Right lobe of liver (tissue), 6 donors: ENCODE measurements at regions not wholly inside any gene's neighbourhood (a gene's known extent, or its start where the extent isn't known, plus 50 kb on each side); places are given as distances from the start of the nearest gene placed in this dataset.
"Not testable (repeated sequence)": the region's sequence is repeated elsewhere in the genome, so short reads cannot be mapped to it uniquely, and the experiment has no call there.

Experiments
- ATAC-seq, 4 donors: fragments of 200-7000 bp; cut with Tn5 transposase; one replicate each; pipeline ENCODE4 v1.9.1; 2020; ENCODE audit warnings: mild to moderate bottlenecking in 4 of 4, moderate library complexity in 4 of 4
- DNase-seq, 3 donors: peaks; one replicate each; pipeline ENCODE4 v3.0.0-alpha.2; 2020
- H3K27ac ChIP-seq, 3 donors: fragments of 200-600 bp; one replicate each; pipeline ENCODE4 v1.8.0; 2022
- H3K27me3 ChIP-seq, 2 donors: fragments of 200-600 bp; one replicate each; pipeline ENCODE4 v1.8.0; 2022
- H3K36me3 ChIP-seq, 4 donors: fragments of 200-600 bp; sonication (generic) in 1 of 4; one replicate each; pipeline versions ENCODE4 v1.5.1 to v1.8.0; 2017 to 2022; ENCODE audit warnings: control low read depth in 1 of 4
- H3K4me1 ChIP-seq, 4 donors: fragments of 200-600 bp; sonication (generic) in 1 of 4; one replicate each; pipeline versions ENCODE4 v1.5.1 to v1.8.0; 2017 to 2022; ENCODE audit warnings: control low read depth in 1 of 4
- H3K4me3 ChIP-seq, 3 donors: fragments of 200-600 bp; one replicate each; pipeline ENCODE4 v1.8.0; 2022
- H3K9me3 ChIP-seq, 4 donors: fragments of 200-600 bp; sonication (generic) in 1 of 4; one replicate each; pipeline versions ENCODE4 v1.5.1 to v1.8.0; 2017 to 2022; ENCODE audit warnings: control low read depth in 1 of 4
- CTCF ChIP-seq, 4 donors: fragments of 200-600 bp in 3 of 4; fragments of 450-650 bp in 1 of 4; IDR thresholded peaks; one replicate each; pipeline versions ENCODE4 v1.5.1 to v1.8.0; 2016 to 2022; ENCODE audit warnings: antibody characterized with exemption in 4 of 4, mild to moderate bottlenecking in 2 of 4
- POLR2A ChIP-seq: fragments of 450-650 bp; IDR thresholded peaks from one replicate; pipeline ENCODE4 v1.6.1; 2017; ENCODE audit warnings: antibody characterized with exemption, mild to moderate bottlenecking
- WGBS: methylation state at CpG from one replicate; pipeline ENCODE4 v1.1.6; 2018; ENCODE audit warnings: low coverage, low lambda C conversion rate; ENCODE audit not compliant: insufficient coverage; ENCODE audit errors: missing lambda C conversion rate; 5-methylcytosine and 5-hydroxymethylcytosine counted together
- intact Hi-C, 2 donors: fragments of 100-400 bp; cut with DNase I; formaldehyde crosslinking; loops; one replicate each; pipeline versions ENCODE4 v1.11.2 to v1.14.1; 2022
- donor health status: DM: no; HTN: yes; CAD: no.
- donor health status: DM: no; HTN: no; CAD: no.
- donor health status: DM: no; HTN: no; CAD: no.
- donor health status: DM: no; HTN: yes; CAD: no.
- donor health status: DM: no; HTN: yes; CAD: no.

DNA sequence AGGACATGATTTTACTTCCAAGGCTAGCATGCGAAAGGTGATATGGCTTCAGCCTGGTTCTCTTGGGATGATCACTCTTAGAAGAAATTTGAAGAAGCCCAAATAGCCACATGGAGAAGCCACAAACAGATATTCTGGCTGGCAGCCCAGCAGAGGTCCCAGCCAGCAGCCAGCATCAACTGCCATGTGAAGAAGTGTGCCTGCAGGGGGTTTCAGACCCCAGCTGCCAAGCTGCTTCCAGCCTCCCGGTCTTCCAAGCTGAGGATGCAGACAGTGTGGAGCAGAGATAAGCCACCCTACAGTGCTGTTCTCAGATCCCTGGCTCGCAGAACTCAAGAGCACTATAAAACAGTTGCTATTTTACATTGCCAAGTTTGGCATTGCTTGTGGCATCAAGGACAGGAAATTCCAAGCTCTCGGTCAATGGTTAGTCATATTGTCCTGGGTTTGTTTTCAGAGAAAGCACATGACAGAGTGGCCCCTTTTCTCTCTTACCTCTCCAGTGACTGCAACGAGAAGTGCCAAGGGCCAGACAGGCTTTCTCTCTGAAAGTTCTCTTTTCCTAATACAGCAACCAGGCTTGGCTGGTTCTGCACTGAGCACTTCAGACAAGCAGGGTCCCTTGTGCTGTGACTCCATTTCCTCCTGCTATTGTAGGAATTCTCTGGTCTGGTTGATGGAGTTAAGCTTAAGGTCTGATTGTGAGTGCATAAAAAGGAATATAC lies 223.7 kb downstream of the ANKRD30B start:
- 26% methylated on average over 3 of the region's 5 CpGs for WGBS
- no peaks in the 10 kb centered on the region for H3K27me3 ChIP-seq
- intact Hi-C loops, result no loop called here
- DNase-seq (no peak), ATAC-seq (no peak)
- H3K4me3 ChIP-seq, result no peak overlapping the region
- no peak overlapping the region for H3K27ac ChIP-seq
- H3K36me3 ChIP-seq, result no peaks in the 10 kb centered on the region
- TF ChIP-seq POLR2A (no peak), CTCF (IDR thresholded peaks at IDR 0.05) (no peak)
- H3K4me1 ChIP-seq, result no peaks in the 10 kb centered on the region
- no peaks in the 10 kb centered on the region for H3K9me3 ChIP-seq

DNA sequence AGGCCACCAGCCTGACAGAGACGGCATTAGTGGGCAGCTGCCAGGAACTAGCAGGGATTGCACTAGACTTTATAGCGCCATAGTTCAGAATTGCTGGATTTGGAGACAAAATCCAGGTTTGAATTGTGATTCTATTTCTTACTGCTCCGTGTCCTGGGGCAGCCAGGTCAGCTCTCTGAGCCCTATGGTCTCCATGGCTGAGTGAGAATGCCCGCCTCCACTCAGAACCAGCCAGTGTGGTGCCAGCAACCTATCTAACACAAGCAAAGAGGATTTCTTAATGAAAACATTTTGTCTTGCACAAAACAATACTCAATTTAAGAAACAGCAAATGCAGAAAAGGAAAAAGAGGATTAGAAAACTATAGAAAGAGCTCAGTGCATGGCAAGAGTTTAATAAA lies 225.4 kb downstream of the ANKRD30B start:
- H3K27me3 ChIP-seq, intact Hi-C loops, DNase-seq, H3K9me3 ChIP-seq, H3K36me3 ChIP-seq, H3K4me1 ChIP-seq, H3K27ac ChIP-seq, ATAC-seq, H3K4me3 ChIP-seq: not testable (repeated sequence)
- 60% methylated on average over 3 of the region's 4 CpGs for WGBS

DNA sequence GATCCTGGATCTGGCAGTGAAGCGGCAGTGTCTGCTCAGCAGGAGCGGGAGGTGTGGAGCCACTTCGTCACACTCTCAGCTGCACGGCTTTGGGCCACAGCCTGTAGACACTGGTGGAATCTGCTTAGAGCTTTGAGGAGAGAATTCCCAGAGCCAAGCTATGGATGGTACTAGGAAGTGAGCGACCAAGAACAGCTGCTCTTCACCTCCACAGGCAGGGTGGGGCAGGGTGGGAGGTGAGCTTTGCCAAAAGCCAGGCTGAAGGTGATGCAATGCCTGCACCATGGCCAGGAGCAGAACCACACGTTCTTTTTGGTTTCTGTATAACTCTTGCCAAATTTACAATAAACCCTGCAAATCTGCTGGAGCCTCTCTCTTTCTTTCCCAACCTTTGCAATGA lies 226.1 kb downstream of the ANKRD30B start:
- H3K4me3 ChIP-seq, result no peak overlapping the region
- no peaks in the 10 kb centered on the region for H3K36me3 ChIP-seq
- TF ChIP-seq POLR2A, result no peak
- no peak for TF ChIP-seq CTCF (IDR thresholded peaks at IDR 0.05)
- DNase-seq (no peak), ATAC-seq (peak in 1 of 4 donors; percentile 29)
- H3K9me3 ChIP-seq, result no peaks in the 10 kb centered on the region
- WGBS, result 67% methylated on average over 4 of the region's 6 CpGs
- H3K27ac ChIP-seq, result no peak overlapping the region
- intact Hi-C loops, result no loop called here
- no peaks in the 10 kb centered on the region for H3K4me1 ChIP-seq
- H3K27me3 ChIP-seq, result no peaks in the 10 kb centered on the region

GRCh38 chr18:14974576-14974975 lies 226.6 kb downstream of the ANKRD30B start:
- 28% methylated on average over 3 of the region's 3 CpGs for WGBS
- no peak overlapping the region for H3K27ac ChIP-seq
- no peaks in the 10 kb centered on the region for H3K9me3 ChIP-seq
- TF ChIP-seq CTCF (IDR thresholded peaks at IDR 0.05), result no peak
- TF ChIP-seq POLR2A, result no peak
- H3K4me1 ChIP-seq, result no peaks in the 10 kb centered on the region
- H3K36me3 ChIP-seq, result no peaks in the 10 kb centered on the region
- H3K4me3 ChIP-seq, result no peak overlapping the region
- DNase-seq (no peak), ATAC-seq (no peak)
- intact Hi-C loops, result no loop called here
- no peaks in the 10 kb centered on the region for H3K27me3 ChIP-seq

GRCh38 chr18:14975431-14975830 lies 227.5 kb downstream of the ANKRD30B start:
- ATAC-seq (no peak), DNase-seq (no peak)
- intact Hi-C loops, result no loop called here
- H3K27me3 ChIP-seq, result no peaks in the 10 kb centered on the region
- H3K4me3 ChIP-seq, result no peak overlapping the region
- no peak overlapping the region for H3K27ac ChIP-seq
- no peaks in the 10 kb centered on the region for H3K9me3 ChIP-seq
- WGBS, result 17% methylated on average over 2 of the region's 9 CpGs
- TF ChIP-seq POLR2A (no peak), CTCF (IDR thresholded peaks at IDR 0.05) (no peak)
- H3K36me3 ChIP-seq, result no peaks in the 10 kb centered on the region
- no peaks in the 10 kb centered on the region for H3K4me1 ChIP-seq
